ENCODE measurements at regions not wholly inside any gene's neighbourhood (a gene's known extent, or its start where the extent isn't known, plus 50 kb on each side); places are given as distances from the start of the nearest gene placed in this dataset.

- Histone ChIP-seq H3K36me3 (no peaks in the 10 kb centered on the region), H3K27me3 (replicated peaks; ENCODE audit: insufficient read depth) (no peaks in the 10 kb centered on the region), H3K9me3 (no peaks in the 10 kb centered on the region), H3K27ac (peak overlapping the region; percentile 87 to 90), H3K4me3 (peak overlapping the region; percentile 47), H3K4me1 (ENCODE audit: control insufficient read depth in 1 of 2, low read depth in 2 of 2) (peaks cover 46 to 67% of the 10 kb centered on the region in 2 donors)
- no peak for ATAC-seq (ENCODE audit: insufficient number of reproducible peaks, low FRiP score, low read depth)
- no peak for DNase-seq (ENCODE audit: low spot score)
- no peak for TF ChIP-seq CTCF (IDR thresholded peaks at IDR 0.05)
These were observed 166.9 kb downstream of the TOMM20 start for GRCh38 chr1:234961456-234962339.

- Histone ChIP-seq H3K9me3 (no peaks in the 10 kb centered on the region), H3K4me1 (ENCODE audit: control insufficient read depth in 1 of 2, low read depth in 2 of 2) (peaks cover 49 to 67% of the 10 kb centered on the region in 2 donors), H3K4me3 (no peak overlapping the region), H3K36me3 (no peaks in the 10 kb centered on the region), H3K27me3 (replicated peaks; ENCODE audit: insufficient read depth) (no peaks in the 10 kb centered on the region), H3K27ac (peak overlapping the region; percentile 87 to 90)
- TF ChIP-seq CTCF (IDR thresholded peaks at IDR 0.05), result no peak
- ATAC-seq (ENCODE audit: insufficient number of reproducible peaks, low FRiP score, low read depth) (no peak), DNase-seq (ENCODE audit: low spot score) (no peak)
These were observed 167.7 kb downstream of the TOMM20 start for GRCh38 chr1:234960722-234961455.

- H3K36me3 ChIP-seq, result no peaks in the 10 kb centered on the region
- H3K27me3 ChIP-seq (replicated peaks; ENCODE audit: insufficient read depth), result no peaks in the 10 kb centered on the region
- H3K27ac ChIP-seq, result peak overlapping the region; percentile 56 to 90
- no peaks in the 10 kb centered on the region for H3K9me3 ChIP-seq
- no peak for DNase-seq (ENCODE audit: low spot score)
- H3K4me1 ChIP-seq (ENCODE audit: control insufficient read depth in 1 of 2, low read depth in 2 of 2), result peaks cover 45 to 65% of the 10 kb centered on the region in 2 donors
- H3K4me3 ChIP-seq, result no peak overlapping the region
- no peak for ATAC-seq (ENCODE audit: insufficient number of reproducible peaks, low FRiP score, low read depth)
- TF ChIP-seq CTCF (IDR thresholded peaks at IDR 0.05), result no peak
These were observed 169.7 kb downstream of the TOMM20 start for GRCh38 chr1:234958706-234959657.

GRCh38 chr1:234958066-234958705 lies 170.5 kb downstream of the TOMM20 start:
- DNase-seq (ENCODE audit: low spot score), result no peak
- Histone ChIP-seq H3K27me3 (replicated peaks; ENCODE audit: insufficient read depth) (no peaks in the 10 kb centered on the region), H3K9me3 (no peaks in the 10 kb centered on the region), H3K27ac (peak overlapping the region; percentile 56 to 57), H3K4me3 (no peak overlapping the region), H3K4me1 (ENCODE audit: control insufficient read depth in 1 of 2, low read depth in 2 of 2) (peaks cover 37 to 57% of the 10 kb centered on the region in 2 donors), H3K36me3 (no peaks in the 10 kb centered on the region)
- ATAC-seq (ENCODE audit: insufficient number of reproducible peaks, low FRiP score, low read depth), result no peak
- no peak for TF ChIP-seq CTCF (IDR thresholded peaks at IDR 0.05)

Measured in thoracic aorta (tissue), 2 donors.